ENCODE measurements at regions not wholly inside any gene's neighbourhood (a gene's known extent, or its start where the extent isn't known, plus 50 kb on each side); places are given as distances from the start of the nearest gene placed in this dataset.

GRCh38 chr6:14743474-14744211 is 502.2 kb upstream of the JARID2 start:
- peak in 2 of 5 donors; percentile 7 to 78 for DNase-seq

- DNase-seq: no peak
Observed at GRCh38 chr6:14744212-14744556, 501.7 kb upstream of the JARID2 start.

DNA sequence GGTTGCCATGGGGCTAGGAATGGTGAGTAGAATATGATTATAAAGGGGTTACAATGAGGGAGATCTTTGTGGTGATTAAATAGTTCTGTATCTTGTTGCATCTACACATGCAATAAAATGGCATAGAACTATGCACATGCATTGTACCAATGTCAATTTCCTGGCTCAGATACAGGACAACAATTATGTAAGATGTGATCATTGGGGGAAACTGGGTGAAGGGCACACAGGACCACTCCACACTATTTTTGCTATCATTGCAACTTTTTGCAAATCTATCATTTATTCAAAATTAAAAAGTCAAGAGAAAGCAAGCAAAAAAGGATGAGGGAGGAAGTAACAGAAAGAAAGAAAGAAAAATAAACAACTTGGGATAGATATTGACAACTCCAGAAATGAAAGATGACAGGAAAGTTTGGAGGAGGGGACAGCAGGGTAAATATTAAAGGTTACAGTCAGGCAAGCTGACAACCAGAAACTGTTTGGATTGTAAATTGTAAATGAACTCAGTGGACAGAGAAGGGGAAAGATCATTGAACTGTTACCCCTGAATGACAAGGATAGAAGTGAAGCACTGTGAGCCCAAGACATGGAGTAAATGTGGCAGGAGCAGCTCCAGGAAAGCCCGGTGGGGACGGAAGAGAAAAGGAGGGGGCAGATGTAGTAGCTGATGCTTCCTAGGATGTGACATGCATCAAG is 499.6 kb upstream of the JARID2 start:
- DNase-seq: no peak

- DNase-seq: no peak
Observed at GRCh38 chr6:14747881-14748520, 497.9 kb upstream of the JARID2 start.

- DNase-seq: peak in 1 of 5 donors; percentile 47
Observed at GRCh38 chr6:14748679-14749078, 497.2 kb upstream of the JARID2 start.

- no peak for DNase-seq
Observed at GRCh38 chr6:14750059-14750661, 495.7 kb upstream of the JARID2 start.

DNA sequence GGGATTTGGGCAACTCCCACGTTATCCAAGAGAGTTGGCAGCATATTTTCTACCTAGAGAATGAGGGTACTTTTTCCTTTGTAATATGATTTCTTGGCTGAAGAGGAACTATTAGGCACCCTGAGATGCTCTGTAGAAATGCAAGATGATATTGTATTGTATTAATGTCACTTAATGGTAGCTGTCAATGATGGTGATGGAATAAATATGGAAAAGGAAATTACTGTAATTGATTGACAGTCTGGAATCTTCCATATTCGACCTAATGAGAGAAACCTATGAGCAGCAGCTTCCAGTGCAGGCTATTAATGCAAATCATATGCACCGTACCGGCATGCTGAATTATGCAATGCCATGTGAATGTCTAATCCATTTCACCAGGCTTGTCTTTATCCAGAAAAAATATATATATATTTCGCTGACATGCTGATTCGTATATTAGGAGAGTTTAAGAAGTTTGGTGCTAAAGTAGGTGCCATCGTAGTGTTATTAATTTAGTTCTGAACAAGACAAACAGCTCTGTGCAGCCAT is 494.2 kb upstream of the JARID2 start:
- no peak for DNase-seq

DNA sequence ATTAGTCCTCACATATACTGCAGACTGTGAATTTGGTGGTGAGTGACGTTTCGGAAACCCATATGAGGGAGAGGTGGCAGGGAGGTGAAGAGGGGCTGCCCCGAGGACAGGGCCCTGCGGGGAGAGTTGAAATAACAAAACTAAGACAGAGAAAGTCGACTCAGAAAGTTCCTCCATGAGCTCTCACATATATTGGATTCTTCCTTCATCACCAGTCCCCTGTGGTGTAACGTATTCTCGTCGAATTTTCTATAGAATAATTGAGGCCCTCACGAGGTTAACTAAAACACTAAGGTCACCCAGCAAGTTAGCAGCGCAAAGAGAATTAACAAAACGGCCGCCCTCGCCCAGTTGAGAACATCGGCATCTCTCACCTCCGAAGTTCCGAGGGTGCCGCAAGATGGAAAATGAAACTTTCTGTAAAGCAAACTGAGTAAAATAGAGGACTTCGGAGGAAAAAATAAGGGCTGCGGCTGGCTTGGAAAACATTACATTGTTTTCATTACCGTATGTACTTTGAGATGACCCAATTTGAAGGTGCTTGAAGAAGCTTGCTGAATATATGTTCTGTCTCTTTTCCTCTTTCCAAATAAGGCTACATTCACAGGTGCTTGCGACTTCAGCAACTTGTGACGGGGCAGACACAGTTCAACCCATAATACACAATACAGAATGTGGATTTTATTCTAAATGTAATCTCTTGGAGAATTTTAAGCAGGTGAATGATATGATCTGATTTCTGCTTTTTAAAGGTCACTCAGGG is 490.9 kb upstream of the JARID2 start:
- DNase-seq: peak in 2 of 5 donors; percentile 12 to 71

GRCh38 chr6:14756340-14756739 is 489.5 kb upstream of the JARID2 start:
- no peak for DNase-seq

- DNase-seq: no peak
Observed at GRCh38 chr6:14757014-14757413, 488.9 kb upstream of the JARID2 start.

DNA sequence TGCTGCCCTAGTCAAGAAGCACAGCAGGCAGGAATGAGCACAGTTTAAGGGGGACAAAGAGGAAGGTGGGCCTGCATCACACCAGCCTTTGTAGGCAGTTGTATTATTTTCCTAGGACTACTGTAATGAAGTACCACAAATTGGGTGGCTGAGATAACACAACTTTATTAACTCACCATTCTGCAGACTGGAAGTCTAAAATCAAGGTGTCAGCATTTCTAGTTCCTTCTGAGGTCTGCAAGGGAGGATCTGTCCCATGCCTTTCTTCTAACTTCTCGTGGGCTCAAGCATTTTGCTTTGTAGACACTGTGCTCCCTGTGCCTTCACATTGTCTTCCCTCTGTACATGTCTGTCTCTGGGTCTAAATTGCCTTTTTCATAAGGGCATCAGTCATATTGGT is 488.5 kb upstream of the JARID2 start:
- DNase-seq: no peak

- DNase-seq: no peak
Observed at GRCh38 chr6:14758421-14759081, 487.3 kb upstream of the JARID2 start.

GRCh38 chr6:14759976-14760672 is 485.7 kb upstream of the JARID2 start:
- DNase-seq: no peak

GRCh38 chr6:14762077-14762476 is 483.8 kb upstream of the JARID2 start:
- DNase-seq: no peak

DNA sequence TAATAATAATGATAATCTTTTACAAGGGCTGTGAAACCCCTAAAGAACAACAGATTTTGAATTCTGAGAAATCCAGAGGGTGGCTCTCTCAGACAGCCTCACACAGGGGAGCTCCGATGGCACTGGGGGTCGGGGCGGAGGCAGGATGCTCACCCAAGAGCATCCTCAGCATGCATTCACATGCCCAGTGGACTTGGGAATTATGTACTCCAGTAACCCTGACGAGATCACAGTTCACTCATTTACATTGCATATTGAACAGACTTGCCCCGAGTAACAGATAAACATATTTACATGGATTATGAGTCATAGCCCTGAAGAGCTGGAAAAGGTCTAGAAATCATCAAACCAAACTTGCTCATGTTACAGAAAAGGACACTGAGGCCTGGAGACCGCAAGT is 482.7 kb upstream of the JARID2 start:
- DNase-seq: no peak

DNA sequence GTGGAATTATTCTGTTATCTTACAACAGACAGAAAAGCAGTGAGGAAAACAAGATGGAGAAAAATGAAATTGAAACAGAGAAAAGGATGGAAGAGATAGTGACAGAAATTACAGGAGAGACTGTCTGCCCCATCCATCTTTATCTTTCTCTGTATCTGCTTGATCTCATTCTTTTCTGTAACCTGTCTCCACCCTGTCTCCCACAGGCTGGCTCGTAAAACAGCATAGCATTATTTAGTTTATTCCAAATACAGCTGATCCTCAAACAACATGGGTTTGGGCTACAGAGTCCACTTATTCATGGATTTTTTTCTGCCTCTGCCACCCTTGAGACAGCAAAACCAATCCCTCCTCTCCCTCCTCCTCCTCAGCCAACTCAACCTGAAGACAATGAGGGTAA is 482.3 kb upstream of the JARID2 start:
- DNase-seq: no peak

DNA sequence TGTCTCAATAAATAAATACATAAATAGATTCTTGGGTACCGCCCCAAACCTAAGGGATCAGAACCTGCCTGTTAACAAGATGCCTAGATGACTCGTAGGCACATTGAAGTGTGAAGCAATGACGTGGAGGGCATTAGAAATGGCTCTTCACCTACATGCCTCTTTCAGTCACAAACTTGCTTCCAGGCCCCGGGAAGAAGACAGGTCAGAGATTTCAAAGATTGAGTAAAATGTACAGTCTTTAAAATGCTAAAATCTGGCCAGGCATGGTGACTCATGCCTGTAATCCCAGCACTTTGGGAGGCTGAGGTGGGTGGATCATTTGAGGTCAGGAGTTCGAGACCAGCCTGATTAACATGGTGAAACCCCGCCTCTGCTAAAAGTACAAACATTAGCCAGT is 480.8 kb upstream of the JARID2 start:
- DNase-seq: no peak

DNA sequence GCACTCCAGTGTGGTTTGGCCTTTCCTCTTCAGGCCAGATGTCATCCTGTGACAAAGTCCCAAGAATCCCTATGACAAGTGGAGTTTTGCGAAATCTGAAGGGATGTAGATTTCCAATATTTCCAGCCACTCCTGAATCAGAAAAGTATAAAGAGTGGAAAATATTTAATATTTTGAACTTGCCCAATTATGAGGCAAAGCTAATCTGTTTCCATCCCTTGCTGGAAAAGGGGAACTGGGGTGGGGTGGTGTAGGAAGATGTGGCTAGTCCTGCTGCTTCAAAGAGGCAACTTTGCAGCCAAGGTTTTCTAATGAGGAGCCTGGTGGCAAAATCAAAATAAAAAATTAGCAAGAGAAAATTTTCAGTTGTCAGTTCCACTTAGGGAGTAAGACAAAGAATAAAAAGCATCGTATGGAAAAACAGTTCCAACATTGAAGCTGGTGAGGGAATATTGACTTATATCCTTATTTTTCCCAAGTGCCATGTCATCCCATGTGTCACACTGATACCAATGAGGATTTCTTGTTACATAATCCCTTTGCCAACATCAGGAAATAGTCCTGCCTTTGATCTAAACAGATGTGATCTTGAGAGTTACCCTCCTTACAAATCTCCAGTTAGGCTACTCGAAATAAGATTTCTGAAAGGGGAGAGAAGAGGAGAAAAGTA is 480.0 kb upstream of the JARID2 start:
- DNase-seq: no peak

- DNase-seq: no peak
Observed at GRCh38 chr6:14766391-14766994, 479.4 kb upstream of the JARID2 start.

DNA sequence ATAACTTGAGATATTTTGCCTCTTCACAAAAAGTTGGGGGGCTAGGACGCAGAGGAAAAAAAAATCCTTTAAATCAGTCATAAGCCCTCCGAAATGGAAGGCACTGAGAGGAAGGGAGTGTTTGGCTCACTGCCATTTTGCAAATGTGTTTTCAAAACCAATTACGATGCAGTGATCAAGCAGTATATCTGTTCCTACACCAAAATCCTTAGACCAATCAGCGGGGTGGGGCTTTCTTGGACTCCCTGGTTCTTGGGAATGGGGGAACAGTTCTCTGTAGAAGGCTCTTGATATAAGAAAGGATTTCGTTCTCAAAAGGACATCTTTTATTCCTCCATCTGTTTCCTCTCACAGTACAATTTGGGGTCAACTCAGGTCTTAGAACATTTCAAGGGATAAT is 478.6 kb upstream of the JARID2 start:
- DNase-seq: no peak
